HepG2 (cell line): ENCODE measurements at regions not wholly inside any gene's neighbourhood (a gene's known extent, or its start where the extent isn't known, plus 50 kb on each side); places are given as distances from the start of the nearest gene placed in this dataset.

Source experiments
- ATF5 ChIP-seq: sonication (generic); formaldehyde crosslinking; IDR thresholded peaks from 2 replicates; pipeline ENCODE4 v1.4.0; 2020; ENCODE audit warnings: mild to moderate bottlenecking, low read depth, missing genetic modification reagents
- BRCA1 ChIP-seq: sonication (generic); formaldehyde crosslinking; IDR thresholded peaks from 2 replicates; pipeline ENCODE4 v1.4.0; 2020; ENCODE audit warnings: missing genetic modification reagents
- CBX5 ChIP-seq: sonication (generic); formaldehyde crosslinking; IDR thresholded peaks from 2 replicates; pipeline ENCODE4 v1.4.0; 2020; ENCODE audit warnings: missing genetic modification reagents, borderline replicate concordance
- CREB1 ChIP-seq, 2 experiments: fragments of 450-650 bp in 1 of 2; IDR thresholded peaks; 2 replicates each; pipeline ENCODE4 v1.6.1; 2016 to 2017; ENCODE audit warnings: control low read depth in 1 of 2, mild to moderate bottlenecking in 1 of 2, missing compliant biosample characterization in 1 of 2, missing genetic modification characterization in 1 of 2
- EZH2 ChIP-seq: conservative IDR thresholded peaks from 2 replicates; pipeline ENCODE4 v1.6.1; 2012; ENCODE audit warnings: mild to moderate bottlenecking, low read depth, low read length, moderate library complexity
- GATAD2A ChIP-seq: IDR thresholded peaks from 2 replicates; pipeline ENCODE4 v1.6.1; 2016
- GLMP ChIP-seq: sonication (generic); formaldehyde crosslinking; IDR thresholded peaks from 2 replicates; pipeline ENCODE4 v1.9.0; 2021; ENCODE audit warnings: missing genetic modification reagents, mild to moderate bottlenecking, borderline replicate concordance
- GPN1 ChIP-seq: sonication (generic); formaldehyde crosslinking; IDR thresholded peaks from 2 replicates; pipeline ENCODE4 v1.5.1; 2020; ENCODE audit warnings: missing genetic modification reagents, borderline replicate concordance
- MTERF4 ChIP-seq: sonication (generic); formaldehyde crosslinking; IDR thresholded peaks from 2 replicates; pipeline ENCODE4 v1.8.0; 2023; ENCODE audit warnings: mild to moderate bottlenecking, missing genetic modification reagents
- NFE2L2 ChIP-seq: fragments of 150-350 bp; IDR thresholded peaks from 2 replicates; pipeline ENCODE4 v1.6.1; 2014; ENCODE audit warnings: low read length
- RBM22 ChIP-seq: fragments of 200-400 bp; formaldehyde crosslinking; optimal IDR thresholded peaks from 2 replicates; pipeline ENCODE3; 2017; ENCODE audit warnings: mild to moderate bottlenecking, low read length, moderate library complexity
- TRIM24 ChIP-seq: sonication (generic); formaldehyde crosslinking; IDR thresholded peaks from 2 replicates; pipeline ENCODE4 v1.8.0; 2022; ENCODE audit warnings: mild to moderate bottlenecking, missing genetic modification reagents
- ZBTB7A ChIP-seq: sonication (generic); formaldehyde crosslinking; IDR thresholded peaks from 2 replicates; pipeline ENCODE4 v1.8.0; 2022; ENCODE audit warnings: mild to moderate bottlenecking, missing genetic modification reagents
- ZFP41 ChIP-seq: sonication (generic); formaldehyde crosslinking; IDR thresholded peaks from 2 replicates; pipeline ENCODE4 v1.4.0; 2020; ENCODE audit warnings: mild to moderate bottlenecking, missing genetic modification reagents, borderline replicate concordance
- ZKSCAN8 ChIP-seq: IDR thresholded peaks from 2 replicates; pipeline ENCODE4 v1.6.1; 2016; ENCODE audit warnings: borderline replicate concordance, missing genetic modification reagents, missing compliant biosample characterization
- ZMYM3 ChIP-seq: sonication (generic); formaldehyde crosslinking; IDR thresholded peaks from 2 replicates; pipeline ENCODE4 v1.5.1; 2020; ENCODE audit warnings: mild to moderate bottlenecking, missing genetic modification reagents
- ZNF138 ChIP-seq: sonication (generic); formaldehyde crosslinking; IDR thresholded peaks from 2 replicates; pipeline ENCODE4 v1.5.0; 2020; ENCODE audit warnings: mild to moderate bottlenecking, low read depth, missing genetic modification reagents
- ZNF234 ChIP-seq: sonication (generic); formaldehyde crosslinking; conservative IDR thresholded peaks from 2 replicates; pipeline ENCODE4 v1.5.1; 2020; ENCODE audit warnings: mild to moderate bottlenecking, missing genetic modification reagents
- ZNF501 ChIP-seq: sonication (generic); formaldehyde crosslinking; IDR thresholded peaks from 2 replicates; pipeline ENCODE4 v1.5.1; 2020; ENCODE audit warnings: mild to moderate bottlenecking, moderate library complexity, missing genetic modification reagents
- TF ChIP-seq, protein P1 (sequence below): sonication (generic); formaldehyde crosslinking; IDR thresholded peaks from 2 replicates; pipeline ENCODE4 v1.8.1; 2023; ENCODE audit warnings: mild to moderate bottlenecking, missing genetic modification reagents, borderline replicate concordance
- TF ChIP-seq, protein P2 (sequence below): sonication (generic); formaldehyde crosslinking; IDR thresholded peaks from 2 replicates; pipeline ENCODE4 v1.4.0; 2020; ENCODE audit warnings: mild to moderate bottlenecking, missing genetic modification reagents

DNA sequence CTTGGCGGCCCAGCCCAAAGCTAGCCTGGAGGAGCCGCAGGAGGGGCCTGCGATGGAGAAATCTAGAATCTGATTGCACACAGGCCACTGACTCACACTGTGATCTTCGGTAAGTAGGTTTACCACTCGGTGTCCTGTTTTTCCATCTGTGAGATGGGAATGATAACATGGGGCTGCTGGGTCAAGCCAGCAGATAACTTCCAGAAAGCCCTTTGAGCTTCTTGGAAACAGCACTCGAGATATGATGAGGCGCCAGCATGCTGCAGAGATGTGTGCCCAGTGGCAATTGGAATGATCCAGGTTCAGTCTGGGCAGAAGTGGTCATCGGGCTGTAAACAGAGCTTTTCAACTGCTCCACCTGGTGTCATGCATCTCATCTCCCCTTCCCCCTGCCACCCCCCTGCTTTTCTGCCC is 771.3 kb upstream of the TBX3 start (continued):
- TF ChIP-seq GLMP (no peak), ZNF138 (CRISPR knock-in tag) (no peak), TRIM24 (CRISPR knock-in tag) (no peak), ZNF234 (no peak), GPN1 (CRISPR knock-in tag) (no peak), ATF5 (CRISPR knock-in tag) (no peak), ZKSCAN8 (CRISPR knock-in tag) (no peak), RBM22 (no peak), MTERF4 (CRISPR knock-in tag) (no peak), CREB1 (IDR thresholded peaks at IDR 0.05) (no peak), CREB1 (CRISPR knock-in tag; IDR thresholded peaks at IDR 0.05) (no peak), EZH2 (no peak), ZFP41 (no peak), NFE2L2 (no peak), ZMYM3 (peak; percentile 67; the same call in 1 of the 2 replicates), ZNF501 (no peak), ZBTB7A (CRISPR knock-in tag) (no peak), GATAD2A (CRISPR knock-in tag) (no peak; the same call in none of the 2 replicates), BRCA1 (CRISPR knock-in tag) (no peak), CBX5 (CRISPR knock-in tag) (0 out of 2 replicates have a peak, but pooled peaks have one; percentile 66)
- TF ChIP-seq, protein P1, sequence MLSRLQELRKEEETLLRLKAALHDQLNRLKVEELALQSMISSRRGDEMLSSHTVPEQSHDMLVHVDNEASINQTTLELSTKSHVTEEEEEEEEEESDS (CRISPR knock-in tag) = no peak
- TF ChIP-seq, protein P2, sequence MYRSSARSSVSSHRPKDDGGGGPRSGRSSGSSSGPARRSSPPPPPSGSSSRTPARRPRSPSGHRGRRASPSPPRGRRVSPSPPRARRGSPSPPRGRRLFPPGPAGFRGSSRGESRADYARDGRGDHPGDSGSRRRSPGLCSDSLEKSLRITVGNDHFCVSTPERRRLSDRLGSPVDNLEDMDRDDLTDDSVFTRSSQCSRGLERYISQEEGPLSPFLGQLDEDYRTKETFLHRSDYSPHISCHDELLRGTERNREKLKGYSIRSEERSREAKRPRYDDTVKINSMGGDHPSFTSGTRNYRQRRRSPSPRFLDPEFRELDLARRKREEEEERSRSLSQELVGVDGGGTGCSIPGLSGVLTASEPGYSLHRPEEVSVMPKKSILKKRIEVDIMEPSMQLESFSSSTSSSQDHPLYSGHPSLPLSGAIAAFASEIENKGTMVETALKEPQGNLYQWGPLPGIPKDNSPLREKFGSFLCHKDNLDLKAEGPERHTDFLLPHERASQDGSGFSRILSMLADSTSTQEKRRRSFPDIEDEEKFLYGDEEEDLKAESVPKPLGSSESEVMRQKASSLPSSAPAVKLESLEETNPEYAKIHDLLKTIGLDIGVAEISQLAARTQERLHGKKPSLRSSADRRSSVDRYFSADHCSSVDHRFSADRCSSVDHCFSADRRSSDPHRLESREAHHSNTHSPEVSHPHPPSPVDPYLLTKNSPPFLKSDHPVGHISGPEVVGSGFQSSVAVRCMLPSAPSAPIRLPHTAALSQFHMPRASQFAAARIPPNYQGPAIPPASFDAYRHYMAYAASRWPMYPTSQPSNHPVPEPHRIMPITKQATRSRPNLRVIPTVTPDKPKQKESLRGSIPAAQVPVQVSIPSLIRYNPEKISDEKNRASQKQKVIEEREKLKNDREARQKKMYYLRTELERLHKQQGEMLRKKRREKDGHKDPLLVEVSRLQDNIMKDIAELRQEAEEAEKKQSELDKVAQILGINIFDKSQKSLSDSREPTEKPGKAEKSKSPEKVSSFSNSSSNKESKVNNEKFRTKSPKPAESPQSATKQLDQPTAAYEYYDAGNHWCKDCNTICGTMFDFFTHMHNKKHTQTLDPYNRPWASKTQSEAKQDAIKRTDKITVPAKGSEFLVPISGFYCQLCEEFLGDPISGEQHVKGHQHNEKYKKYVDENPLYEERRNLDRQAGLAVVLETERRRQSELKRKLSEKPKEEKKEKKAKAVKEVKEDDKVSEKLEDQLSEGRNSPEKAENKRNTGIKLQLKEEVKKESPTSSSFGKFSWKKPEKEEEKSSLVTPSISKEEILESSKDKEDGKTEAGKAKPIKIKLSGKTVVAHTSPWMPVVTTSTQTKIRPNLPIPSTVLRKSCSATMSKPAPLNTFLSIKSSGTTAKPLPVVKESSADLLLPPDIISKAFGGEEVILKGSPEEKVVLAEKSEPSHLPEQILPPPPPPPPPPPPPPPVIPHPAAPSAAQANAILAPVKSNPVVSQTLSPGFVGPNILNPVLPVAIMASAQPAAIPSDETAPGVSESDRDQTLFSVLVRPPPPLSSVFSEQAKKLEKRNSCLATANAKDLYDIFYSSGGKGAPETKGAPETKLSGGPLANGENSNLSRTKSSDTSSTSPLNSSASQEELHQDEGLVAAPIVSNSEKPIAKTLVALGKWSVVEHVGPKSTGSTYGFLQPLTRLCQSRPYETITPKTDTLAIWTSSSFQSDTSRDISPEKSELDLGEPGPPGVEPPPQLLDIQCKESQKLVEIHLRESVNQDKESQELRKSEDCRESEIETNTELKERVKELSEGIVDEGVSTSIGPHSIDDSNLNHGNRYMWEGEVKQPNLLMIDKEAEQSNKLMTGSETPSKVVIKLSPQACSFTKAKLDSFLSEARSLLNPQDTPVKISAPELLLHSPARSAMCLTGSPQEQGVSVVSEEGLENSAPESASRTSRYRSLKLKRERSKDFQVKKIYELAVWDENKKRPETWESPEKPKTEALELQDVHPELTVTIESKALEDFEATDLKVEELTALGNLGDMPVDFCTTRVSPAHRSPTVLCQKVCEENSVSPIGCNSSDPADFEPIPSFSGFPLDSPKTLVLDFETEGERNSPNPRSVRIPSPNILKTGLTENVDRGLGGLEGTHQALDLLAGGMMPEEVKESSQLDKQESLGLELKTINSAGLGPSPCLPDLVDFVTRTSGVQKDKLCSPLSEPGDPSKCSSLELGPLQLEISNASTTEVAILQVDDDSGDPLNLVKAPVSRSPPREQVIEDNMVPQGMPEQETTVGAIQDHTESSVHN (CRISPR knock-in tag) = no peak
